PFSK-1 (cell line): ENCODE measurements at regions not wholly inside any gene's neighbourhood (a gene's known extent, or its start where the extent isn't known, plus 50 kb on each side); places are given as distances from the start of the nearest gene placed in this dataset.

Experiments used
- FOXP2 ChIP-seq: optimal IDR thresholded peaks from 2 replicates; pipeline ENCODE3; 2011; ENCODE audit warnings: borderline replicate concordance, control low read depth, inconsistent platforms; ENCODE audit not compliant: insufficient read depth; ENCODE audit errors: extremely low read length, extremely low read depth
- POLR2AphosphoS5 ChIP-seq: IDR thresholded peaks from 2 replicates; pipeline ENCODE4 v1.6.1; 2012; ENCODE audit warnings: low read depth, mild to moderate bottlenecking, control low read depth, low read length, moderate library complexity
- SIN3A ChIP-seq: IDR thresholded peaks from 2 replicates; pipeline ENCODE4 v1.6.1; 2012; ENCODE audit warnings: mild to moderate bottlenecking, low read length, moderate library complexity, borderline replicate concordance; ENCODE audit not compliant: insufficient read depth
- TAF1 ChIP-seq: IDR thresholded peaks from 2 replicates; pipeline ENCODE4 v1.6.1; 2012; ENCODE audit warnings: low read length, control low read depth, borderline replicate concordance; ENCODE audit not compliant: insufficient read depth
- TF ChIP-seq, protein P1 (sequence below), 2 experiments: IDR thresholded peaks; 2 replicates each; pipeline versions ENCODE4 v1.6.1 to v1.8.0; 2011 to 2012; ENCODE audit warnings: low read depth in 2 of 2, low read length in 2 of 2, control low read depth in 1 of 2, inconsistent platforms in 1 of 2, mild to moderate bottlenecking in 1 of 2, moderate library complexity in 1 of 2; ENCODE audit not compliant: insufficient read depth in 1 of 2

DNA sequence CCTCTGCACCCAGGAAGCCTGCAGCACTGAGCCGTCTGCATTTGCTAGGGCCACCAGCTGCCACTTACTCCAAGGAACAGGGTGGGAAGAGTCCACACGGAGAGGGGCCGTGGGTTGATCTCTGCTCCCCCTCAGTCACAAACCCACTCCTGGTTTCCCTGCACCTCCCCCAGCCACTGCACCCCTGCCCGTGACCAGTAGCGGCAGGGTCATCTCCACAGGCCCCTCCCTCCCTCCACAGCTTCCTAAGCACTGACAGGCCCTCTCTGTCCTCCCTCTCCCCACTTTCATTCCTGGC, 75.2 kb downstream of the RBFOX3 start:
- TF ChIP-seq, protein P1, sequence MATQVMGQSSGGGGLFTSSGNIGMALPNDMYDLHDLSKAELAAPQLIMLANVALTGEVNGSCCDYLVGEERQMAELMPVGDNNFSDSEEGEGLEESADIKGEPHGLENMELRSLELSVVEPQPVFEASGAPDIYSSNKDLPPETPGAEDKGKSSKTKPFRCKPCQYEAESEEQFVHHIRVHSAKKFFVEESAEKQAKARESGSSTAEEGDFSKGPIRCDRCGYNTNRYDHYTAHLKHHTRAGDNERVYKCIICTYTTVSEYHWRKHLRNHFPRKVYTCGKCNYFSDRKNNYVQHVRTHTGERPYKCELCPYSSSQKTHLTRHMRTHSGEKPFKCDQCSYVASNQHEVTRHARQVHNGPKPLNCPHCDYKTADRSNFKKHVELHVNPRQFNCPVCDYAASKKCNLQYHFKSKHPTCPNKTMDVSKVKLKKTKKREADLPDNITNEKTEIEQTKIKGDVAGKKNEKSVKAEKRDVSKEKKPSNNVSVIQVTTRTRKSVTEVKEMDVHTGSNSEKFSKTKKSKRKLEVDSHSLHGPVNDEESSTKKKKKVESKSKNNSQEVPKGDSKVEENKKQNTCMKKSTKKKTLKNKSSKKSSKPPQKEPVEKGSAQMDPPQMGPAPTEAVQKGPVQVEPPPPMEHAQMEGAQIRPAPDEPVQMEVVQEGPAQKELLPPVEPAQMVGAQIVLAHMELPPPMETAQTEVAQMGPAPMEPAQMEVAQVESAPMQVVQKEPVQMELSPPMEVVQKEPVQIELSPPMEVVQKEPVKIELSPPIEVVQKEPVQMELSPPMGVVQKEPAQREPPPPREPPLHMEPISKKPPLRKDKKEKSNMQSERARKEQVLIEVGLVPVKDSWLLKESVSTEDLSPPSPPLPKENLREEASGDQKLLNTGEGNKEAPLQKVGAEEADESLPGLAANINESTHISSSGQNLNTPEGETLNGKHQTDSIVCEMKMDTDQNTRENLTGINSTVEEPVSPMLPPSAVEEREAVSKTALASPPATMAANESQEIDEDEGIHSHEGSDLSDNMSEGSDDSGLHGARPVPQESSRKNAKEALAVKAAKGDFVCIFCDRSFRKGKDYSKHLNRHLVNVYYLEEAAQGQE (IDR thresholded peaks at IDR 0.05; ENCODE audit: insufficient read depth in 1 of 2, low read depth in 2 of 2, low read length in 2 of 2): no peak
- TF ChIP-seq POLR2AphosphoS5 (no peak), SIN3A (no peak), FOXP2 (no peak), TAF1 (no peak)

DNA sequence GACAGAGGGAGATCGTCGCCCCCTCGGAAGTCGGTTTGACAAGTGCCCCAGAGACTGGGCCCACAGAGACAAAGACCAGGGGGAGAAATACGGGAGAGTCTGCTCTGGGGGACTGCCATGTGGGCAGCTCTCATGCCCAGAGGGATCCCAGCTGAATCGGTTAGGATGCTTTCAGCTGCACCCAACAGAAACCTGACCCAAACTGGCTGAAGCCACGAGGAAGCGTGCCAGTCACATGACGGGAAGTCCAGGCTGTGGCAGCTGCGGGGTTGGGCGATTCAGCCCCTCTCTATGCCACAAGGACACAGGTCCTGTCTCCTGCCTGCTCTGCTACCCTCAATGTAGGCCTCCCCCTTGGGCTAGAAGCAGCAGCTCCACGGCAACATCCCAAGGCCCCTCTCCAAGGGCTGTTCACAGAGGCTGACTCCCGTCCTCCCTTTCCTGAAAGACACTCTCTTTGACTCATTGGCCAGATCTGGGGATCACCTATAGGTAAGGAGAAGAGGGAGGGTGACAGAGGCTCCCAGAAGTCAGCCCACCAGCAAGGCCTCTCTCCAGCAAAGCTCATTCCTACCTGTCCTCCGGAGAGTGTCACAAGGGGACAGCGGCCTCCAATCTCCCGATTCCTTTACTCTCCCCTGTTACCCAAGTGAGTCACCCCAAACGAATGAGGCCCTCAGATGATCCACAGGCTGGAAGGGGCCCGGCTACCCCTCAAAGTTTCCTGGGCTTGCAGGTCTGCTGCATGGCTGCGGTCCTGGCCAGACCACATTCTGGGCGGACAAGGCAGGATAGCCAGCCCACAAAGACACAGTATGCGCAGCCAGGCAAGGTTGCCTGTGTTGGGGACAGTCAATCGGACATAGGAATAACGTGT, 75.8 kb downstream of the RBFOX3 start:
- TF ChIP-seq, protein P1 (IDR thresholded peaks at IDR 0.05; ENCODE audit: insufficient read depth in 1 of 2, low read depth in 2 of 2, low read length in 2 of 2): no peak
- TF ChIP-seq POLR2AphosphoS5: no peak
- no peak for TF ChIP-seq SIN3A
- no peak for TF ChIP-seq TAF1
- TF ChIP-seq FOXP2: no peak

DNA sequence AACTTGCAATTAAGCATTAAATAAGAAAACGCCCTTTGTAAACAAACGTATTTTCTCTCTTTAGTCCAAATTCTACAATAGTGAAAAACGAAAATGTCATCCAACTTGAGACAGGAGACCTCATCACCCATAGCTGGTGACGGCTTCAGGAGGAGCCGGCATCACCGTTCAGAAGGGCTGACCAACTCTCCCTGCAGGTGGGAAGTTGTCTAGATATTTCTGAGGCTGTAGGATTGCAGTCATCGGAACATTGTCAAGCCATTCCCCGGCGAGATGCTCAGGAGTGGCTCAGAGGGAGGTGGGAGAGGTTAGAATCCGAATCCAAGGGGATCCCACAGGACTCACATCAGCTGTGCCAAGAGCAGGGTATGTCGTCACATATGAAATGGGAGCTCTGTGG, 76.7 kb downstream of the RBFOX3 start:
- TF ChIP-seq TAF1 (no peak), SIN3A (no peak), POLR2AphosphoS5 (no peak), FOXP2 (no peak)
- TF ChIP-seq, protein P1 (IDR thresholded peaks at IDR 0.05; ENCODE audit: insufficient read depth in 1 of 2, low read depth in 2 of 2, low read length in 2 of 2): no peak

DNA sequence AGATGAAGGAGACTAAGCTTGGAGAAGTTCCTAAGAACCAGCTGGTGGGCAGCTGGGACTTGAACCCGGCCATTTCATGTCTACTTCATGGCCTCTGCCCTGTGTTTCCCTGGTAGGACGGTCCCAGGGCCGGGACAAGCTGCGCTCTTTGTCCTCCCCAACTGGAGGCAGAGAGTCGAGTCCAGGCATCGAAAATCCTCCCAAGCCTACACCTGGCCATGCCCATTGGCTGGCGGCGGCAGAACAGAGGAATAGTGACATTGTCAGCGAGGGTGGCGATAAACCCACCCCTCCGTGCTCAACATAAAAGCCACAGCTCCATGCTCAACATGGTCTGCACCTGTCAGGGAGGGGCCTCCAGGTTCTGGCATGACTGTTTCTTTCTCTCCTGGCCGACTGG, 77.7 kb downstream of the RBFOX3 start:
- TF ChIP-seq SIN3A (no peak), TAF1 (no peak), FOXP2 (no peak), POLR2AphosphoS5 (no peak)
- TF ChIP-seq, protein P1 (IDR thresholded peaks at IDR 0.05; ENCODE audit: insufficient read depth in 1 of 2, low read depth in 2 of 2, low read length in 2 of 2): no peak
